HFFc6 (cell line): ENCODE measurements at regions not wholly inside any gene's neighbourhood (a gene's known extent, or its start where the extent isn't known, plus 50 kb on each side); places are given as distances from the start of the nearest gene placed in this dataset.

Experiments used
- DNase-seq: peaks from one replicate; pipeline ENCODE4 v3.0.0-alpha.2; 2018
- H3K27ac Mint-ChIP-seq: 2 replicates; pipeline ENCODE4 v1.8.0; 2020; ENCODE audit warnings: mild to moderate bottlenecking, mixed read lengths
- H3K27me3 Mint-ChIP-seq: 2 replicates; pipeline ENCODE4 v1.8.0; 2021; ENCODE audit warnings: mild to moderate bottlenecking, moderate library complexity, mixed read lengths; ENCODE audit not compliant: insufficient read depth
- H3K36me3 Mint-ChIP-seq: 2 replicates; pipeline ENCODE4 v1.8.0; 2021; ENCODE audit warnings: low read depth, mixed read lengths
- H3K4me1 Mint-ChIP-seq: 2 replicates; pipeline ENCODE4 v1.8.0; 2020; ENCODE audit warnings: low read depth, mixed read lengths
- H3K4me3 Mint-ChIP-seq: 2 replicates; pipeline ENCODE4 v1.8.0; 2020; ENCODE audit warnings: mild to moderate bottlenecking, moderate library complexity, mixed read lengths
- H3K9me3 Mint-ChIP-seq: 2 replicates; pipeline ENCODE4 v1.8.0; 2020; ENCODE audit warnings: mild to moderate bottlenecking, mixed read lengths
- CTCF ChIP-seq: fragments of 200-600 bp; sonication (generic); IDR thresholded peaks from 2 replicates; pipeline ENCODE4 v1.5.0; 2021; ENCODE audit warnings: antibody characterized with exemption, mild to moderate bottlenecking

GRCh38 chr4:176607807-176608206 lies 184.9 kb downstream of the VEGFC start:
- H3K36me3 Mint-ChIP-seq, result no peaks in the 10 kb centered on the region
- H3K4me1 Mint-ChIP-seq, result no peaks in the 10 kb centered on the region; the same call in 1 of the 2 replicates
- H3K27ac Mint-ChIP-seq, result no peak overlapping the region
- no peak for DNase-seq
- H3K9me3 Mint-ChIP-seq, result no peaks in the 10 kb centered on the region
- peaks cover 2% of the 10 kb centered on the region for H3K27me3 Mint-ChIP-seq
- no peak overlapping the region for H3K4me3 Mint-ChIP-seq
- no peak for TF ChIP-seq CTCF

GRCh38 chr4:176608346-176608745 lies 184.4 kb downstream of the VEGFC start:
- Mint-ChIP-seq H3K27me3 (peaks cover 2% of the 10 kb centered on the region), H3K27ac (no peak overlapping the region), H3K36me3 (no peaks in the 10 kb centered on the region), H3K4me3 (no peak overlapping the region), H3K9me3 (no peaks in the 10 kb centered on the region), H3K4me1 (no peaks in the 10 kb centered on the region; the same call in 1 of the 2 replicates)
- TF ChIP-seq CTCF, result no peak
- no peak for DNase-seq

GRCh38 chr4:176610594-176610993 lies 182.1 kb downstream of the VEGFC start:
- DNase-seq, result no peak
- no peak overlapping the region for H3K4me3 Mint-ChIP-seq
- H3K4me1 Mint-ChIP-seq, result no peaks in the 10 kb centered on the region; the same call in 1 of the 2 replicates
- H3K27me3 Mint-ChIP-seq, result no peaks in the 10 kb centered on the region; the same call in 1 of the 2 replicates
- no peak for TF ChIP-seq CTCF
- no peak overlapping the region for H3K27ac Mint-ChIP-seq
- H3K36me3 Mint-ChIP-seq, result no peaks in the 10 kb centered on the region
- no peaks in the 10 kb centered on the region for H3K9me3 Mint-ChIP-seq

GRCh38 chr4:176611381-176611780 lies 181.3 kb downstream of the VEGFC start:
- TF ChIP-seq CTCF, result no peak
- Mint-ChIP-seq H3K27me3 (no peaks in the 10 kb centered on the region), H3K27ac (no peak overlapping the region)

GRCh38 chr4:176611951-176612350 lies 180.8 kb downstream of the VEGFC start:
- Mint-ChIP-seq H3K4me3 (no peak overlapping the region), H3K9me3 (no peaks in the 10 kb centered on the region), H3K27ac (no peak overlapping the region), H3K36me3 (no peaks in the 10 kb centered on the region), H3K27me3 (no peaks in the 10 kb centered on the region), H3K4me1 (no peaks in the 10 kb centered on the region; the same call in 1 of the 2 replicates)
- DNase-seq, result no peak
- TF ChIP-seq CTCF, result no peak

More at GRCh38 chr4:176611381-176611780, 181.3 kb downstream of the VEGFC start:
- Mint-ChIP-seq H3K9me3 (no peaks in the 10 kb centered on the region), H3K36me3 (no peaks in the 10 kb centered on the region), H3K4me3 (no peak overlapping the region), H3K4me1 (no peaks in the 10 kb centered on the region; the same call in 1 of the 2 replicates)
- DNase-seq, result no peak

GRCh38 chr4:176614793-176615192 lies 177.9 kb downstream of the VEGFC start:
- Mint-ChIP-seq H3K9me3 (no peaks in the 10 kb centered on the region), H3K4me3 (no peak overlapping the region), H3K27me3 (peaks cover 1% of the 10 kb centered on the region; the same call in 1 of the 2 replicates), H3K27ac (no peak overlapping the region), H3K36me3 (no peaks in the 10 kb centered on the region), H3K4me1 (no peaks in the 10 kb centered on the region; the same call in 1 of the 2 replicates)
- DNase-seq, result no peak
- no peak for TF ChIP-seq CTCF
